GM12878 (cell line): ENCODE measurements at regions not wholly inside any gene's neighbourhood (a gene's known extent, or its start where the extent isn't known, plus 50 kb on each side); places are given as distances from the start of the nearest gene placed in this dataset.

Experiments used
- ATAC-seq: fragments of 200-7000 bp; cut with Tn5 transposase; 3 replicates; pipeline ENCODE4 v1.9.1; 2020; ENCODE audit warnings: mild to moderate bottlenecking, moderate library complexity
- BruUV-seq: library from RNA; stranded (reverse); fragments of 400-500 nt; replicated peaks from 2 replicates; lab custom pipeline; 2021; lab: Mats Ljungman, UMichigan
- CTCF ChIA-PET: fragments of 300-600 bp; sonication (Branson Sonifier 250); formaldehyde crosslinking; extraction: SDS; loops from one replicate; lab custom pipeline; 2021; ENCODE audit warnings: inconsistent platforms; lab: Yijun Ruan, JAX
- POLR2A ChIA-PET: fragments of 350-600 bp; formaldehyde crosslinking; extraction: SDS; loops from one replicate; lab custom pipeline; 2021; ENCODE audit warnings: inconsistent platforms; lab: Charles Lee
- RAD21 ChIA-PET: fragments of 300-600 bp; sonication (Branson Sonifier 250); formaldehyde crosslinking; loops from one replicate; lab custom pipeline; 2023; ENCODE audit warnings: antibody characterized with exemption; ENCODE audit not compliant: unreplicated experiment; lab: Charles Lee
- SMC1A ChIA-PET: fragments of 300-600 bp; sonication (Branson Sonifier 250); formaldehyde crosslinking; loops from one replicate; lab custom pipeline; 2023; ENCODE audit not compliant: unreplicated experiment, uncharacterized antibody; lab: Charles Lee
- DNase-seq: peaks from one replicate; pipeline ENCODE4 v3.0.0-alpha.2; 2011; ENCODE audit warnings: low read depth, low spot score
- FAIRE-seq: peaks from 3 replicates; lab custom pipeline; 2011; peaks lifted over from hg19 to GRCh38; lab: Jason Lieb, UNC
- H2AFZ ChIP-seq: 2 replicates; pipeline ENCODE4 v1.6.0; 2011; ENCODE audit warnings: low read depth, low read length, control low read depth; ENCODE audit not compliant: control insufficient read depth
- H3K27ac ChIP-seq: 2 replicates; pipeline ENCODE4 v1.5.1; 2011; ENCODE audit warnings: control low read depth; ENCODE audit not compliant: control insufficient read depth, insufficient read depth
- H3K27me3 ChIP-seq, 2 experiments: replicated peaks in 1 of 2; 2 replicates each; pipeline versions ENCODE4 v1.6.0 to v1.6.1; 2011; ENCODE audit warnings: low read length in 1 of 2; ENCODE audit not compliant: control insufficient read depth in 2 of 2, insufficient read depth in 2 of 2
- H3K36me3 ChIP-seq, 2 experiments: 2 replicates each; pipeline ENCODE4 v1.5.1; 2011; ENCODE audit warnings: low read length in 1 of 2; ENCODE audit not compliant: control insufficient read depth in 2 of 2, insufficient read depth in 2 of 2
- H3K4me1 ChIP-seq: 2 replicates; pipeline ENCODE4 v1.6.1; 2011; ENCODE audit warnings: mild to moderate bottlenecking, low read length, moderate library complexity, mixed read lengths; ENCODE audit not compliant: control insufficient read depth, insufficient read depth
- H3K4me2 ChIP-seq: 2 replicates; pipeline ENCODE4 v1.6.0; 2011; ENCODE audit warnings: control low read depth; ENCODE audit not compliant: control insufficient read depth, insufficient read depth
- H3K4me3 ChIP-seq: fragments of 200-600 bp; sonication (generic); 2 replicates; pipeline ENCODE4 v1.5.1; 2016
- H3K79me2 ChIP-seq: 2 replicates; pipeline ENCODE4 v1.6.0; 2011; ENCODE audit warnings: low read length; ENCODE audit not compliant: control insufficient read depth, insufficient read depth
- H3K9ac ChIP-seq: 2 replicates; pipeline ENCODE4 v1.8.0; 2011; ENCODE audit warnings: low read length, control low read depth, mixed read lengths; ENCODE audit not compliant: control insufficient read depth, insufficient read depth
- H3K9me3 ChIP-seq: replicated peaks from 3 replicates; pipeline ENCODE4 v1.5.1; 2011; ENCODE audit warnings: mild to moderate bottlenecking, low read length; ENCODE audit not compliant: control insufficient read depth, insufficient read depth
- H4K20me1 ChIP-seq: 2 replicates; pipeline ENCODE4 v1.6.0; 2011; ENCODE audit not compliant: control insufficient read depth, insufficient read depth
- ASH2L ChIP-seq: fragments of 300-600, 200-600 bp; sonication (generic); IDR thresholded peaks from 2 replicates; pipeline ENCODE4 v1.6.1; 2017; ENCODE audit warnings: low read depth, mild to moderate bottlenecking, borderline replicate concordance
- BCL11A ChIP-seq: IDR thresholded peaks from 2 replicates; pipeline ENCODE4 v1.6.1; 2011; ENCODE audit warnings: low read depth, low read length
- CTCF ChIP-seq, 3 experiments: IDR thresholded peaks in 2 of 3; conservative IDR thresholded peaks in 1 of 3; 2 replicates each; pipeline ENCODE4 v1.5.1; 2011; ENCODE audit warnings: low read depth in 3 of 3, low read length in 3 of 3, mild to moderate bottlenecking in 3 of 3, control low read depth in 2 of 3, moderate library complexity in 2 of 3, inconsistent platforms in 1 of 3, mixed read lengths in 1 of 3; ENCODE audit not compliant: control insufficient read depth in 2 of 3, insufficient read depth in 1 of 3; ENCODE audit errors: extremely low read depth in 1 of 3
- ETV6 ChIP-seq, 2 experiments: fragments of 450-650 bp in 1 of 2; IDR thresholded peaks in 1 of 2; conservative IDR thresholded peaks in 1 of 2; 2 replicates each; pipeline ENCODE4 v1.6.1; 2014; ENCODE audit warnings: antibody characterized with exemption in 1 of 2, borderline replicate concordance in 1 of 2, low read depth in 1 of 2, mild to moderate bottlenecking in 1 of 2, moderate library complexity in 1 of 2
- FOS ChIP-seq: IDR thresholded peaks from 3 replicates; pipeline ENCODE4 v1.6.1; 2011; ENCODE audit warnings: borderline replicate concordance; ENCODE audit not compliant: insufficient read length; ENCODE audit errors: extremely low read depth
- LARP7 ChIP-seq: fragments of 450-650 bp; IDR thresholded peaks from 2 replicates; pipeline ENCODE4 v1.6.1; 2017; ENCODE audit warnings: mild to moderate bottlenecking
- NFYA ChIP-seq: IDR thresholded peaks from 2 replicates; pipeline ENCODE4 v1.6.1; 2011; ENCODE audit warnings: low read depth, mild to moderate bottlenecking, low read length, improper control_type of control experiment, borderline replicate concordance
- RAD21 ChIP-seq: IDR thresholded peaks from 2 replicates; pipeline ENCODE4 v1.6.1; 2011; ENCODE audit warnings: mild to moderate bottlenecking, low read depth, low read length, moderate library complexity; ENCODE audit not compliant: insufficient read depth
- REST ChIP-seq: IDR thresholded peaks from 2 replicates; pipeline ENCODE4 v1.6.1; 2012; ENCODE audit warnings: mild to moderate bottlenecking, low read depth, low read length
- SMARCA5 ChIP-seq: fragments of 450-650 bp; IDR thresholded peaks from 2 replicates; pipeline ENCODE4 v1.6.1; 2017; ENCODE audit warnings: mild to moderate bottlenecking
- SP1 ChIP-seq: IDR thresholded peaks from one replicate; pipeline ENCODE4 v1.6.1; 2011; ENCODE audit warnings: low read depth, low read length
- SPI1 ChIP-seq: IDR thresholded peaks from 2 replicates; pipeline ENCODE4 v1.6.1; 2011; ENCODE audit warnings: low read depth, mild to moderate bottlenecking, low read length, moderate library complexity, borderline replicate concordance; ENCODE audit not compliant: insufficient read depth
- TBL1XR1 ChIP-seq: IDR thresholded peaks from 2 replicates; pipeline ENCODE4 v1.6.1; 2012; ENCODE audit warnings: low read depth, low read length, improper control_type of control experiment
- YBX1 ChIP-seq: fragments of 450-650 bp; IDR thresholded peaks from 2 replicates; pipeline ENCODE4 v1.6.1; 2016; ENCODE audit warnings: antibody characterized with exemption
- ZNF207 ChIP-seq: fragments of 450-650 bp; IDR thresholded peaks from 2 replicates; pipeline ENCODE4 v1.6.1; 2014; ENCODE audit warnings: antibody characterized with exemption, mild to moderate bottlenecking, borderline replicate concordance
- WGBS: methylation state at CpG from one replicate; pipeline ENCODE4 v1.1.6; 2016; ENCODE audit warnings: low lambda C conversion rate; ENCODE audit not compliant: insufficient replicate concordance, insufficient coverage; ENCODE audit errors: missing lambda C conversion rate; 5-methylcytosine and 5-hydroxymethylcytosine counted together
- in situ Hi-C: fragments of 300-500 bp; cut with MboI; formaldehyde crosslinking; loops from 9 replicates; pipeline ENCODE4 v1.14.3; 2018; ENCODE audit warnings: mixed read lengths
- intact Hi-C: fragments of 100-400 bp; cut with micrococcal nuclease; formaldehyde crosslinking; loops from one replicate; pipeline ENCODE4 v1.14.2; 2022; ENCODE audit not compliant: unreplicated experiment
- TF ChIP-seq, protein P1 (sequence below): fragments of 450-650 bp; IDR thresholded peaks from 2 replicates; pipeline ENCODE4 v1.6.1; 2018; ENCODE audit warnings: borderline replicate concordance, mild to moderate bottlenecking; ENCODE audit not compliant: partially characterized antibody

DNA sequence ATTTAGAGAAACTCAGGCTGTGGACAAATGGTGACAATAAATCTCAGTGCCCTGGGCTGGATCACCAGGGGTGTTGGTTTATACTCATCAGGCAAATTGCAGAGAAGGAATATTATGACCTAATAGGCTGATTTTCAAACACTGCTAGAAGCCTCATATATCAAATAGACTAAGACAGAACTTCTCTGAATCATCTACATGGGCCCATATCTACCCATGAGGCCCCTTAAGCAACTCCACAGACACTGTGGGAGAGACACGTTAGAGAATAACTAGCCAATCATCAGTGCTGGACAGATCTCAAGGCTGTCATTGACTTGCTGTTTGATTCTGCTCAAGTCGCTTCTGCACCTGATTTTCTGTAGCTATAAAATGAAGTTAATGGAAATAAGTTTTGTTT, 545.8 kb downstream of the SOX6 start:
- ChIA-PET SMC1A (no interaction called here), POLR2A (no interaction called here), CTCF (no interaction called here), RAD21 (no interaction called here)
- TF ChIP-seq RAD21 (no peak), YBX1 (no peak), BCL11A (no peak), CTCF (IDR thresholded peaks at IDR 0.05 in 2 of 3, conservative IDR thresholded peaks at IDR 0.05 in 1 of 3; ENCODE audit: control insufficient read depth in 2 of 3, extremely low read depth in 1 of 3, insufficient read depth in 1 of 3, low read depth in 3 of 3, low read length in 3 of 3) (no peak), ASH2L (no peak), SP1 (no peak), TBL1XR1 (no peak), ETV6 (conservative IDR thresholded peaks at IDR 0.05 in 1 of 2, IDR thresholded peaks at IDR 0.05 in 1 of 2; ENCODE audit: borderline replicate concordance in 1 of 2, low read depth in 1 of 2) (no peak), REST (no peak), SPI1 (no peak), SMARCA5 (no peak), LARP7 (no peak), ZNF207 (no peak), NFYA (no peak), FOS (no peak)
- TF ChIP-seq, protein P1, sequence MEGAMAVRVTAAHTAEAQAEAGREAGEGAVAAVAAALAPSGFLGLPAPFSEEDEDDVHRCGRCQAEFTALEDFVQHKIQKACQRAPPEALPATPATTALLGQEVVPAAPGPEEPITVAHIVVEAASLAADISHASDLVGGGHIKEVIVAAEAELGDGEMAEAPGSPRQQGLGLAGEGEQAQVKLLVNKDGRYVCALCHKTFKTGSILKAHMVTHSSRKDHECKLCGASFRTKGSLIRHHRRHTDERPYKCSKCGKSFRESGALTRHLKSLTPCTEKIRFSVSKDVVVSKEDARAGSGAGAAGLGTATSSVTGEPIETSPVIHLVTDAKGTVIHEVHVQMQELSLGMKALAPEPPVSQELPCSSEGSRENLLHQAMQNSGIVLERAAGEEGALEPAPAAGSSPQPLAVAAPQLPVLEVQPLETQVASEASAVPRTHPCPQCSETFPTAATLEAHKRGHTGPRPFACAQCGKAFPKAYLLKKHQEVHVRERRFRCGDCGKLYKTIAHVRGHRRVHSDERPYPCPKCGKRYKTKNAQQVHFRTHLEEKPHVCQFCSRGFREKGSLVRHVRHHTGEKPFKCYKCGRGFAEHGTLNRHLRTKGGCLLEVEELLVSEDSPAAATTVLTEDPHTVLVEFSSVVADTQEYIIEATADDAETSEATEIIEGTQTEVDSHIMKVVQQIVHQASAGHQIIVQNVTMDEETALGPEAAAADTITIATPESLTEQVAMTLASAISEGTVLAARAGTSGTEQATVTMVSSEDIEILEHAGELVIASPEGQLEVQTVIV, result no peak
- intact Hi-C loops, result no loop called here
- Histone ChIP-seq H3K79me2 (no peaks in the 10 kb centered on the region), H3K4me1 (no peaks in the 10 kb centered on the region), H3K4me3 (no peak overlapping the region), H3K9me3 (no peaks in the 10 kb centered on the region), H3K4me2 (no peak overlapping the region), H3K9ac (no peak overlapping the region), H3K27me3 (no peaks in the 10 kb centered on the region), H3K36me3 (no peaks in the 10 kb centered on the region), H4K20me1 (no peaks in the 10 kb centered on the region), H2AFZ (no peak overlapping the region), H3K27ac (no peak overlapping the region)
- ATAC-seq (no peak), FAIRE-seq (no peak), DNase-seq (no peak)
- no TSS peak for BruUV-seq
- in situ Hi-C loops, result no loop called here
- WGBS, result 19% methylated on average over 2 of the region's 2 CpGs
